Lower lobe of right lung (tissue), 2 donors: ENCODE measurements at regions not wholly inside any gene's neighbourhood (a gene's known extent, or its start where the extent isn't known, plus 50 kb on each side); places are given as distances from the start of the nearest gene placed in this dataset.

Source experiments
- ATAC-seq, 2 donors: fragments of 200-7000 bp; cut with Tn5 transposase; one replicate each; pipeline ENCODE4 v1.9.1; 2020 to 2022; ENCODE audit warnings: mild to moderate bottlenecking in 2 of 2, moderate library complexity in 2 of 2
- DNase-seq: peaks from one replicate; pipeline ENCODE4 v3.0.0-alpha.2; 2020
- H3K27ac ChIP-seq: fragments of 200-600 bp; one replicate; pipeline ENCODE4 v1.8.0; 2022
- H3K27me3 ChIP-seq: fragments of 200-600 bp; one replicate; pipeline ENCODE4 v1.8.0; 2022; ENCODE audit warnings: low read depth
- H3K36me3 ChIP-seq: fragments of 200-600 bp; one replicate; pipeline ENCODE4 v1.8.0; 2022; ENCODE audit warnings: mild to moderate bottlenecking
- H3K4me1 ChIP-seq: fragments of 200-600 bp; one replicate; pipeline ENCODE4 v1.8.0; 2022
- H3K4me3 ChIP-seq: fragments of 200-600 bp; one replicate; pipeline ENCODE4 v1.8.0; 2022; ENCODE audit warnings: mild to moderate bottlenecking
- H3K9me3 ChIP-seq: fragments of 200-600 bp; one replicate; pipeline ENCODE4 v1.8.0; 2022
- CTCF ChIP-seq: fragments of 200-600 bp; IDR thresholded peaks from one replicate; pipeline ENCODE4 v1.8.0; 2022; ENCODE audit warnings: antibody characterized with exemption, mild to moderate bottlenecking
- intact Hi-C: fragments of 100-400 bp; cut with DNase I; formaldehyde crosslinking; loops from one replicate; pipeline ENCODE4 v1.11.0; 2022
- donor health status: DM: no; HTN: yes; CAD: no; lungs with severe emphysema.

DNA sequence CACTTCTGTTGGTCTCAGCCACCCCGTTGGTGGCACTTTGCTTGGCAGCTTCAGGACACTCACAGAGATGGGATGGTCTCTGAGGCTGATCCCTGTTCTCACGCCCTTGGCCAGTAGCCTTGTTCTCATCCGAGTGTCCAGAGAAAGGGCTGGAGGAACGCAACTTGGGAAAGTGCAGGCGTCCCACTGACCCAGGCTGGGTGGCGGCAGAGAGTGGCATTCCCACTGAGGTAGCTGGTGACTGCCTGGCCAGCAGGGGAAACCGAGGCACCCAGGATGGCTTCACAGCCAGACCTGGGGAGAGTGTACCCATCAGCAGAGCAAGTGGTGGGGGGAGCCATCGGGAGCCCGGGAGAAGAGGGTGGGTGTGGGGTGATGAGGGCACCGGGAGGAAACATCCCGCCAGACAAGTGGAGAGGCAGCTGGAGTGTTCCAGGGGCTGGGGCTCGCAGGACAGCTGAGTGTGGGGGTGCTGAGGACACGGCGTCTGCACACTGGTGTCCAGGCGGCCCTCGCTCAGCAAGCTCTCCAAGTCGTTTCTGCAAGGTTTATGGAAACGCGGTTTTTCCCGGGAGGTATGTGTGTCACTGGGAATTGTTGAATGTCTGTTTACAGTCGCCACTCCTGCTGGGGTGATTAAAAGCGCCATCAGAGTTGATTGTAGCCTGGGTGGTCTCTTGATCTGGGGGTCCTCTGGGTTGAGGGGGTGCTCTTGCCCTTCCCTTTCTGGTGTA lies 97.8 kb downstream of the SIK1 start:
- Histone ChIP-seq H3K4me3 (no peak overlapping the region), H3K36me3 (no peaks in the 10 kb centered on the region), H3K27ac (no peak overlapping the region), H3K4me1 (peaks cover 22% of the 10 kb centered on the region), H3K9me3 (no peaks in the 10 kb centered on the region), H3K27me3 (no peaks in the 10 kb centered on the region)
- no peak for TF ChIP-seq CTCF
- DNase-seq (no peak), ATAC-seq (no peak)
- intact Hi-C loops, result no loop called here

GRCh38 chr21:43328185-43328957 lies 98.6 kb downstream of the SIK1 start:
- Histone ChIP-seq H3K4me1 (peaks cover 21% of the 10 kb centered on the region), H3K9me3 (no peaks in the 10 kb centered on the region), H3K36me3 (no peaks in the 10 kb centered on the region), H3K4me3 (no peak overlapping the region), H3K27me3 (no peaks in the 10 kb centered on the region), H3K27ac (no peak overlapping the region)
- no peak for DNase-seq
- intact Hi-C loops, result no loop called here
- no peak for TF ChIP-seq CTCF
- no peak for ATAC-seq

- intact Hi-C loops, result no loop called here
- no peak for ATAC-seq
Observed at GRCh38 chr21:43325968-43326715, 100.8 kb downstream of the SIK1 start.

DNA sequence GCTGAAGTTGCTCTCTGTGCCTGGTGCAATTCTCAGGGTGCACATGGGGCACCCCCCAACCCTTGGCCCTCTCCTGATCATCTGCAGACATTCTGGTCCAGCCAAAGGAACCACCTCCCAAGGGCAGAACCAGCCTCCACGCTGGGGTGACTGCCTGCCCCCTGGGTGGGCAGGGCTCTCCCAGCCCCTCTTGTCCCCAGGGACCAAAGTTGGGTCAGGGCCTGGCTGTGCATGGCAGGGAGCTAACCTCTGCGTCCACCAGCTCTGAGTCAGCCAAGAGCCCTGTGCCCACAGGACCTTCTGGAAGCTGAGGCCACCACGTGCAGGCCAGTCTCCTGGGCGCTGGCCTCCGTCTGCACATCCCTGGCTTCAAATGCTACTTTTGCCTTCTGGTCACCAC lies 101.9 kb downstream of the SIK1 start:
- Histone ChIP-seq H3K36me3 (no peaks in the 10 kb centered on the region), H3K4me3 (no peak overlapping the region), H3K4me1 (peaks cover 18% of the 10 kb centered on the region), H3K27ac (no peak overlapping the region), H3K9me3 (no peaks in the 10 kb centered on the region), H3K27me3 (no peaks in the 10 kb centered on the region)
- intact Hi-C loops, result no loop called here
- ATAC-seq (no peak), DNase-seq (no peak)
- TF ChIP-seq CTCF, result no peak

More at GRCh38 chr21:43325968-43326715, 100.8 kb downstream of the SIK1 start:
- Histone ChIP-seq H3K9me3 (no peaks in the 10 kb centered on the region), H3K4me1 (peaks cover 18% of the 10 kb centered on the region), H3K27me3 (no peaks in the 10 kb centered on the region), H3K4me3 (no peak overlapping the region), H3K27ac (no peak overlapping the region), H3K36me3 (no peaks in the 10 kb centered on the region)
- no peak for TF ChIP-seq CTCF
- DNase-seq, result no peak

DNA sequence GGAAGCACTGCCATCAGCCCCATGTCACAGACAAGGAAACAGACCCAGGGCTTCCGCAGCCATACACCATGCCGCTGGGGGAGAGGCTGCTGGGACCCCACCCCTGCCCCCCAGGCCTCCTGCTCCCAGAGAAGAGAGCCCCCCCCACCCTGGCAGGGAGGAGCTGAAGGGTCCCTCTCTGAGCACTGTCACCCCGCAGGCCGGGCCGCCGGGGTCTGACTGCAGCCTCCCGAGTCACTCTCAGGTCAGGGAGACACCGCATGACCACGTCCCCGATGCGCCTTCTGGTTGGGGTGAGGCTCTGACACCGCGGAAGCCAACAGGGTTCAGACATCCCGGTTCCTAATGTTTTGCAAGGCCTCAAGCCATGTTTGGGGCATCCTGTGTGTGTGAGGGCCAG lies 102.3 kb downstream of the SIK1 start:
- Histone ChIP-seq H3K36me3 (no peaks in the 10 kb centered on the region), H3K9me3 (no peaks in the 10 kb centered on the region), H3K27ac (no peak overlapping the region), H3K4me3 (no peak overlapping the region), H3K4me1 (peaks cover 18% of the 10 kb centered on the region), H3K27me3 (no peaks in the 10 kb centered on the region)
- intact Hi-C loops, result no loop called here
- ATAC-seq, result no peak
- no peak for TF ChIP-seq CTCF
- DNase-seq, result no peak
